HEK293T (cell line): ENCODE measurements at regions not wholly inside any gene's neighbourhood (a gene's known extent, or its start where the extent isn't known, plus 50 kb on each side); places are given as distances from the start of the nearest gene placed in this dataset.

Experiments used
- BHLHE40 ChIP-seq: fragments of 450-650 bp; IDR thresholded peaks from 2 replicates; pipeline ENCODE4 v1.6.1; 2016; ENCODE audit warnings: mild to moderate bottlenecking, moderate library complexity, borderline replicate concordance
- ELF4 ChIP-seq: fragments of 450-650 bp; IDR thresholded peaks from 2 replicates; pipeline ENCODE4 v1.6.1; 2017; ENCODE audit warnings: antibody characterized with exemption

GRCh38 chrX:78378476-78379115 is 51.2 kb upstream of the CYSLTR1 start:
- TF ChIP-seq ELF4: no peak
- no peak for TF ChIP-seq BHLHE40
